ENCODE measurements at regions not wholly inside any gene's neighbourhood (a gene's known extent, or its start where the extent isn't known, plus 50 kb on each side); places are given as distances from the start of the nearest gene placed in this dataset.

DNA sequence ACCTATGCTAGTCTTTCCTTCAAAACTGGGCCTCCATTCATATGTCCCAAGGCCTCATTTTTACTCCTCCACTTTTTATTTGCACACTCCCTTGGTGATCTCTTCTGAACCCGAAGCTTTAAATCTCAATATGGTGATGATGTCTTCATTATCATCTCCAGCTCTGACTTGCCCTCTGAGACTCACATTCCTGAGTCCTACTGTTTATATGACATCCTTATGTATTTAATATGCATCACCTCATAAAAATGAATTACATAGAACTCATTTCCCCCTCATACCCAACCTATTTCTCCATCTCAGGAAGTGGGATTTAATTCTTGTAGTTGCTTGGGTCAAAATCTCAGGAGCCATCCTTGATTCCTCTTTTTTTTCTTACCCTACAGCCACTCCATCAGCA, 473.0 kb downstream of the EBF1 start:
- TF ChIP-seq CTCF (IDR thresholded peaks at IDR 0.05), result no peak
- TF ChIP-seq POLR2A (IDR thresholded peaks at IDR 0.05), result no peak
